K562 (cell line): ENCODE measurements at regions not wholly inside any gene's neighbourhood (a gene's known extent, or its start where the extent isn't known, plus 50 kb on each side); places are given as distances from the start of the nearest gene placed in this dataset.

Source experiments
- ATAC-seq: fragments of 200-7000 bp; cut with Tn5 transposase; 3 replicates; pipeline ENCODE4 v1.9.1; 2020; ENCODE audit warnings: moderate library complexity
- BruUV-seq: library from RNA; stranded (reverse); fragments of 400-500 nt; replicated peaks from 2 replicates; lab custom pipeline; 2021; lab: Mats Ljungman, UMichigan
- CTCF ChIA-PET: fragments of 300-600 bp; formaldehyde crosslinking; extraction: SDS; loops from one replicate; lab custom pipeline; 2021; ENCODE audit warnings: low intra/inter-chr PET ratio; lab: Yijun Ruan, JAX
- POLR2A ChIA-PET: fragments of 300-600, 350-650 bp; sonication (Branson Sonifier 250); formaldehyde crosslinking; extraction: SDS; loops from one replicate; lab custom pipeline; 2021; ENCODE audit warnings: antibody characterized with exemption, inconsistent platforms; lab: Yijun Ruan, JAX
- DNase-seq, 4 experiments: peaks; one replicate each; pipeline versions ENCODE4 v3.0.0 to v3.0.0-alpha.2; 2011 to 2018; ENCODE audit warnings: low spot score in 3 of 4, mixed read lengths in 3 of 4; ENCODE audit errors: extremely low read depth in 1 of 4
- FAIRE-seq: peaks from 2 replicates; lab custom pipeline; 2011; peaks lifted over from hg19 to GRCh38; lab: Jason Lieb, UNC
- H2AFZ ChIP-seq: 2 replicates; pipeline ENCODE4 v1.6.0; 2011; ENCODE audit warnings: low read depth, low read length, control low read depth, inconsistent platforms
- H3K27ac ChIP-seq: fragments of 200-600 bp; 3 replicates; pipeline ENCODE4 v1.8.0; 2011; ENCODE audit warnings: low read depth, mild to moderate bottlenecking, control low read depth, inconsistent platforms, low read length, moderate library complexity, mixed read lengths; ENCODE audit errors: extremely low read depth
- H3K27me3 ChIP-seq, 2 experiments: fragments of 300-600 bp in 1 of 2; 2 replicates in 1 of 2; 3 replicates in 1 of 2; pipeline versions ENCODE4 v1.6.0 to v1.8.0; 2011; ENCODE audit warnings: inconsistent platforms in 2 of 2, low read length in 2 of 2, mild to moderate bottlenecking in 1 of 2, mixed read lengths in 1 of 2, moderate library complexity in 1 of 2; ENCODE audit not compliant: control insufficient read depth in 2 of 2, insufficient read depth in 2 of 2
- H3K36me3 ChIP-seq: fragments of 300-600 bp; 3 replicates; pipeline ENCODE4 v1.8.0; 2011; ENCODE audit warnings: mild to moderate bottlenecking, low read length, inconsistent platforms; ENCODE audit not compliant: control insufficient read depth, insufficient read depth
- H3K4me1 ChIP-seq, 2 experiments: fragments of 200-600 bp in 1 of 2; replicated peaks in 1 of 2; 2 replicates in 1 of 2; 3 replicates in 1 of 2; pipeline versions ENCODE4 v1.5.1 to v1.8.0; 2011; ENCODE audit warnings: inconsistent platforms in 2 of 2, low read length in 2 of 2, mild to moderate bottlenecking in 1 of 2, mixed read lengths in 1 of 2, moderate library complexity in 1 of 2; ENCODE audit not compliant: control insufficient read depth in 2 of 2, insufficient read depth in 2 of 2
- H3K4me2 ChIP-seq: 2 replicates; pipeline ENCODE4 v1.6.1; 2011; ENCODE audit warnings: low read length, control low read depth, inconsistent platforms, mixed read lengths; ENCODE audit not compliant: insufficient read depth
- H3K4me3 ChIP-seq: fragments of 200-600 bp; sonication (generic), shearing (Covaris generic); 2 replicates; pipeline ENCODE4 v1.5.1; 2016; ENCODE audit warnings: control low read depth, inconsistent platforms
- H3K79me2 ChIP-seq: fragments of 200-600 bp; 3 replicates; pipeline ENCODE4 v1.8.0; 2011; ENCODE audit warnings: low read length, inconsistent platforms; ENCODE audit not compliant: control insufficient read depth, insufficient read depth
- H3K9ac ChIP-seq, 2 experiments: 2 replicates each; pipeline versions ENCODE4 v1.6.0 to v1.6.1; 2011; ENCODE audit warnings: low read depth in 2 of 2, low read length in 2 of 2, control low read depth in 1 of 2, inconsistent platforms in 1 of 2, mild to moderate bottlenecking in 1 of 2, mixed read lengths in 1 of 2; ENCODE audit not compliant: insufficient read depth in 1 of 2
- H3K9me1 ChIP-seq: one replicate; pipeline ENCODE4 v1.6.0; 2011; ENCODE audit warnings: inconsistent platforms, mild to moderate bottlenecking, low read length, moderate library complexity; ENCODE audit not compliant: control insufficient read depth, insufficient read depth
- H3K9me3 ChIP-seq: replicated peaks from 2 replicates; pipeline ENCODE4 v1.5.1; 2011; ENCODE audit warnings: low read depth, low read length, inconsistent platforms; ENCODE audit not compliant: control insufficient read depth, insufficient read depth
- H4K20me1 ChIP-seq: replicated peaks from 2 replicates; pipeline ENCODE4 v1.6.1; 2011; ENCODE audit warnings: low read length, inconsistent platforms, mixed read lengths; ENCODE audit not compliant: control insufficient read depth, insufficient read depth
- ATF7 ChIP-seq: fragments of 450-650 bp; IDR thresholded peaks from 2 replicates; pipeline ENCODE4 v1.7.1; 2014; ENCODE audit warnings: mild to moderate bottlenecking, moderate library complexity
- BRD4 ChIP-seq: fragments of 200-600 bp; sonication (generic); IDR thresholded peaks from 2 replicates; pipeline ENCODE4 v1.6.1; 2017; ENCODE audit warnings: inconsistent platforms
- CEBPB ChIP-seq: fragments of 450-650 bp; IDR thresholded peaks from 2 replicates; pipeline ENCODE4 v1.6.1; 2016; ENCODE audit warnings: missing genetic modification characterization, missing compliant biosample characterization
- CEBPG ChIP-seq, 3 experiments: fragments of 200-800 bp in 1 of 3; sonication (Bioruptor generic) in 1 of 3; sonication (generic) in 1 of 3; formaldehyde crosslinking in 1 of 3; IDR thresholded peaks in 2 of 3; conservative IDR thresholded peaks in 1 of 3; 2 replicates each; pipeline versions ENCODE4 v1.6.1 to v1.8.0; 2016 to 2022; ENCODE audit warnings: missing compliant biosample characterization in 2 of 3, missing genetic modification characterization in 2 of 3, mild to moderate bottlenecking in 1 of 3, missing genetic modification reagents in 1 of 3
- FOSL1 ChIP-seq: fragments of 200-800 bp; sonication (Bioruptor generic); conservative IDR thresholded peaks from 2 replicates; pipeline ENCODE4 v1.6.1; 2016; ENCODE audit warnings: missing genetic modification characterization, missing compliant biosample characterization
- MBD1 ChIP-seq: fragments of 250-450 bp; sonication (Bioruptor Pico); IDR thresholded peaks from 2 replicates; pipeline ENCODE4 v1.8.0; 2022; ENCODE audit warnings: inconsistent platforms
- MEIS2 ChIP-seq: fragments of 450-650 bp; IDR thresholded peaks from 2 replicates; pipeline ENCODE4 v1.6.1; 2014; ENCODE audit warnings: mild to moderate bottlenecking; ENCODE audit not compliant: partially characterized antibody
- RBM17 ChIP-seq: fragments of 200-400 bp; formaldehyde crosslinking; IDR thresholded peaks from 2 replicates; pipeline ENCODE4 v1.6.1; 2017; ENCODE audit warnings: low read depth, mild to moderate bottlenecking, low read length, borderline replicate concordance
- SP2 ChIP-seq: IDR thresholded peaks from 2 replicates; pipeline ENCODE4 v1.6.1; 2011; ENCODE audit warnings: mild to moderate bottlenecking, low read depth, low read length, moderate library complexity; ENCODE audit not compliant: poor library complexity, severe bottlenecking; ENCODE audit errors: extremely low read depth
- SREBF1 ChIP-seq: fragments of 150-350 bp; IDR thresholded peaks from 2 replicates; pipeline ENCODE4 v1.6.1; 2014; ENCODE audit warnings: antibody characterized with exemption, low read depth, low read length, borderline replicate concordance
- TAF1 ChIP-seq: IDR thresholded peaks from 2 replicates; pipeline ENCODE4 v1.6.1; 2011; ENCODE audit warnings: mild to moderate bottlenecking, low read length, moderate library complexity; ENCODE audit not compliant: insufficient read depth, control insufficient read depth, severe bottlenecking; ENCODE audit errors: extremely low read depth
- ZBTB2 ChIP-seq: fragments of 450-650 bp; IDR thresholded peaks from 2 replicates; pipeline ENCODE4 v1.6.1; 2016; ENCODE audit warnings: antibody characterized with exemption
- ZBTB5 ChIP-seq: fragments of 450-650 bp; IDR thresholded peaks from 2 replicates; pipeline ENCODE4 v1.6.1; 2017; ENCODE audit warnings: antibody characterized with exemption
- ZSCAN32 ChIP-seq: fragments of 450-650 bp; formaldehyde crosslinking; IDR thresholded peaks from 2 replicates; pipeline ENCODE4 v1.4.0; 2020; ENCODE audit warnings: mild to moderate bottlenecking, moderate library complexity
- WGBS: fragments of 100-300 bp; shearing (Covaris generic); methylation state at CpG from one replicate; pipeline ENCODE4 v1.1.6; 2016; ENCODE audit warnings: low coverage, mixed read lengths; ENCODE audit not compliant: insufficient coverage; ENCODE audit errors: missing lambda C conversion rate; 5-methylcytosine and 5-hydroxymethylcytosine counted together
- in situ Hi-C: fragments of 300-500 bp; cut with MboI; formaldehyde crosslinking; loops from 4 replicates; pipeline ENCODE4 v1.15.0; 2018; ENCODE audit warnings: inconsistent platforms, mixed read lengths
- intact Hi-C: fragments of 100-400 bp; cut with micrococcal nuclease; formaldehyde crosslinking; loops from 2 replicates; pipeline ENCODE4 v1.14.2; 2022

- POLR2A ChIA-PET = interaction anchor here (1.0 kb wide), 1 partner anchor 18 kb away, joined by 3 read pairs; no protein-coding TSS in a partner anchor
- H3K9me1 ChIP-seq = no peaks in the 10 kb centered on the region
- DNase-seq (no peak), FAIRE-seq (no peak), ATAC-seq (no peak)
- no peaks in the 10 kb centered on the region for H3K79me2 ChIP-seq
- intact Hi-C loops (no loop called here), in situ Hi-C loops (no loop called here)
- no peak overlapping the region for H3K4me3 ChIP-seq
- CTCF ChIA-PET = no interaction called here
- no peak overlapping the region for H2AFZ ChIP-seq
- H3K9ac ChIP-seq = no peak overlapping the region
- H3K27ac ChIP-seq = no peak overlapping the region
- no peaks in the 10 kb centered on the region for H3K9me3 ChIP-seq
- H3K27me3 ChIP-seq = no peaks in the 10 kb centered on the region
- H4K20me1 ChIP-seq = no peaks in the 10 kb centered on the region
- BruUV-seq = no TSS peak
- H3K36me3 ChIP-seq = no peaks in the 10 kb centered on the region
- WGBS = 6% methylated on average over 4 of the region's 4 CpGs
- no peak overlapping the region for H3K4me2 ChIP-seq
- H3K4me1 ChIP-seq = no peaks in the 10 kb centered on the region
- TF ChIP-seq ZSCAN32 (CRISPR knock-in tag) (peak; percentile 74), TAF1 (no peak), ZBTB5 (no peak), ZBTB2 (no peak), RBM17 (no peak), MEIS2 (peak; percentile 76), SP2 (no peak), ATF7 (peak; percentile 49; the same call in 1 of the 2 replicates), CEBPG (CRISPR knock-in tag; IDR thresholded peaks at IDR 0.05) (no peak), CEBPG (tag; conservative IDR thresholded peaks at IDR 0.05 in 1 of 2, IDR thresholded peaks at IDR 0.05 in 1 of 2) (peak; percentile 92), SREBF1 (no peak), CEBPB (tag) (peak; percentile 53), MBD1 (CRISPR knock-in tag) (no peak), BRD4 (no peak), FOSL1 (tag) (peak; percentile 54)
Observed at GRCh38 chr21:35540950-35541638, 492.0 kb upstream of the RUNX1 start.
